Left ventricle myocardium inferior (tissue), 1 donor: ENCODE measurements at regions not wholly inside any gene's neighbourhood (a gene's known extent, or its start where the extent isn't known, plus 50 kb on each side); places are given as distances from the start of the nearest gene placed in this dataset.

Source experiments
- DNase-seq: peaks from one replicate; pipeline ENCODE4 v3.0.0-alpha.2; 2020
- H3K27ac ChIP-seq: fragments of 200-600 bp; replicated peaks from 2 replicates; pipeline ENCODE4 v1.8.0; 2021
- H3K27me3 ChIP-seq: fragments of 200-600 bp; 2 replicates; pipeline ENCODE4 v1.8.0; 2021; ENCODE audit warnings: low read depth
- H3K36me3 ChIP-seq: fragments of 200-600 bp; 2 replicates; pipeline ENCODE4 v1.8.0; 2021
- H3K4me1 ChIP-seq: fragments of 200-600 bp; 2 replicates; pipeline ENCODE4 v1.8.0; 2021
- H3K4me3 ChIP-seq: fragments of 200-600 bp; 2 replicates; pipeline ENCODE4 v1.8.0; 2021; ENCODE audit warnings: mild to moderate bottlenecking, moderate library complexity
- H3K9me3 ChIP-seq: fragments of 200-600 bp; replicated peaks from 2 replicates; pipeline ENCODE4 v1.8.0; 2021
- CTCF ChIP-seq: fragments of 200-600 bp; IDR thresholded peaks from 2 replicates; pipeline ENCODE4 v1.8.0; 2021; ENCODE audit warnings: antibody characterized with exemption, mild to moderate bottlenecking, borderline replicate concordance
- intact Hi-C: fragments of 100-400 bp; cut with micrococcal nuclease; formaldehyde crosslinking; loops from one replicate; pipeline ENCODE4 v1.11.0; 2022
- donor health status: DM: no; HTN: yes; CAD: no; lungs with severe emphysema.

- no peak for TF ChIP-seq CTCF
- peaks cover 61% of the 10 kb centered on the region for H3K27me3 ChIP-seq
- no peak for DNase-seq
- no peaks in the 10 kb centered on the region for H3K4me1 ChIP-seq
- H3K36me3 ChIP-seq, result no peaks in the 10 kb centered on the region
- intact Hi-C loops, result no loop called here
- H3K9me3 ChIP-seq, result no peaks in the 10 kb centered on the region
- H3K27ac ChIP-seq, result no peak overlapping the region
- H3K4me3 ChIP-seq, result no peak overlapping the region
Observed at GRCh38 chr6:168167431-168168315, 88.7 kb upstream of the FRMD1 start.

- Histone ChIP-seq H3K4me3 (no peak overlapping the region), H3K27ac (no peak overlapping the region), H3K9me3 (no peaks in the 10 kb centered on the region), H3K4me1 (no peaks in the 10 kb centered on the region), H3K27me3 (peaks cover 63% of the 10 kb centered on the region), H3K36me3 (no peaks in the 10 kb centered on the region)
- TF ChIP-seq CTCF, result no peak
- no peak for DNase-seq
- intact Hi-C loops, result no loop called here
Observed at GRCh38 chr6:168166627-168167026, 87.6 kb upstream of the FRMD1 start.

GRCh38 chr6:168165891-168166290 lies 86.9 kb upstream of the FRMD1 start:
- intact Hi-C loops, result no loop called here
- Histone ChIP-seq H3K27ac (no peak overlapping the region), H3K27me3 (peaks cover 65% of the 10 kb centered on the region), H3K4me1 (no peaks in the 10 kb centered on the region), H3K36me3 (no peaks in the 10 kb centered on the region), H3K9me3 (no peaks in the 10 kb centered on the region), H3K4me3 (no peak overlapping the region)
- no peak for DNase-seq
- no peak for TF ChIP-seq CTCF

- no peaks in the 10 kb centered on the region for H3K9me3 ChIP-seq
- no peaks in the 10 kb centered on the region for H3K36me3 ChIP-seq
- H3K4me3 ChIP-seq, result no peak overlapping the region
- no peaks in the 10 kb centered on the region for H3K4me1 ChIP-seq
- H3K27me3 ChIP-seq, result peaks cover 66% of the 10 kb centered on the region
- DNase-seq, result no peak
- TF ChIP-seq CTCF, result no peak
- H3K27ac ChIP-seq, result no peak overlapping the region
- intact Hi-C loops, result no loop called here
Observed at GRCh38 chr6:168165373-168165772, 86.4 kb upstream of the FRMD1 start.

- intact Hi-C loops, result no loop called here
- DNase-seq, result no peak
- Histone ChIP-seq H3K27ac (no peak overlapping the region), H3K36me3 (no peaks in the 10 kb centered on the region), H3K4me1 (no peaks in the 10 kb centered on the region), H3K4me3 (no peak overlapping the region), H3K9me3 (no peaks in the 10 kb centered on the region), H3K27me3 (peaks cover 63% of the 10 kb centered on the region)
- TF ChIP-seq CTCF, result no peak
Observed at GRCh38 chr6:168164462-168165061, 85.5 kb upstream of the FRMD1 start.
